COLO829 (cell line): ENCODE measurements at regions not wholly inside any gene's neighbourhood (a gene's known extent, or its start where the extent isn't known, plus 50 kb on each side); places are given as distances from the start of the nearest gene placed in this dataset.

Experiments
- DNase-seq: peaks from one replicate; pipeline ENCODE4 v3.0.0; 2012; ENCODE audit warnings: low spot score

GRCh38 chr10:125513429-125514182 lies 169.4 kb downstream of the TEX36 start:
- no peak for DNase-seq

GRCh38 chr10:125510998-125511397 lies 172.0 kb downstream of the TEX36 start:
- no peak for DNase-seq

- DNase-seq = no peak
Observed at GRCh38 chr10:125505648-125506047, 177.3 kb downstream of the TEX36 start.

GRCh38 chr10:125502276-125502675 lies 180.7 kb downstream of the TEX36 start:
- no peak for DNase-seq

GRCh38 chr10:125495386-125495785 lies 187.6 kb downstream of the TEX36 start:
- no peak for DNase-seq

- DNase-seq = no peak
Observed at GRCh38 chr10:125494651-125495239, 188.2 kb downstream of the TEX36 start.

- no peak for DNase-seq
Observed at GRCh38 chr10:125491381-125491780, 191.6 kb downstream of the TEX36 start.

- no peak for DNase-seq
Observed at GRCh38 chr10:125489731-125490130, 193.2 kb downstream of the TEX36 start.

GRCh38 chr10:125485665-125486064 lies 197.3 kb downstream of the TEX36 start:
- DNase-seq = no peak

GRCh38 chr10:125484035-125484732 lies 198.8 kb downstream of the TEX36 start:
- DNase-seq = no peak

GRCh38 chr10:125482637-125483036 lies 200.3 kb downstream of the TEX36 start:
- DNase-seq = no peak

- no peak for DNase-seq
Observed at GRCh38 chr10:125482108-125482507, 200.9 kb downstream of the TEX36 start.

GRCh38 chr10:125479059-125479458 lies 203.9 kb downstream of the TEX36 start:
- no peak for DNase-seq

GRCh38 chr10:125475815-125476214 lies 207.1 kb downstream of the TEX36 start:
- no peak for DNase-seq

- peak; percentile 47 for DNase-seq
Observed at GRCh38 chr10:125473143-125473793, 209.7 kb downstream of the TEX36 start.

- DNase-seq = no peak
Observed at GRCh38 chr10:125472010-125472607, 210.9 kb downstream of the TEX36 start.

- no peak for DNase-seq
Observed at GRCh38 chr10:125468278-125468677, 214.7 kb downstream of the TEX36 start.

- DNase-seq = no peak
Observed at GRCh38 chr10:125466685-125467084, 216.3 kb downstream of the TEX36 start.

GRCh38 chr10:125462845-125463244 lies 220.1 kb downstream of the TEX36 start:
- no peak for DNase-seq

- no peak for DNase-seq
Observed at GRCh38 chr10:125460326-125460725, 222.6 kb downstream of the TEX36 start.

GRCh38 chr10:125457406-125457805 lies 225.6 kb downstream of the TEX36 start:
- DNase-seq = no peak

GRCh38 chr10:125455855-125456254 lies 227.1 kb downstream of the TEX36 start:
- no peak for DNase-seq
